ENCODE measurements at regions not wholly inside any gene's neighbourhood (a gene's known extent, or its start where the extent isn't known, plus 50 kb on each side); places are given as distances from the start of the nearest gene placed in this dataset.

- H3K4me1 Mint-ChIP-seq = peaks cover 4% of the 10 kb centered on the region
- no peaks in the 10 kb centered on the region for H3K27me3 Mint-ChIP-seq
- DNase-seq (ENCODE audit: low spot score in 2 of 2) = no peak
- peaks cover 9% of the 10 kb centered on the region for H3K9me3 Mint-ChIP-seq
- no peaks in the 10 kb centered on the region for H3K36me3 Mint-ChIP-seq (ENCODE audit: insufficient read depth)
- no peak overlapping the region for H3K27ac Mint-ChIP-seq (ENCODE audit: low read depth)
- no peak for ATAC-seq (replicated peaks; ENCODE audit: extremely low read depth, poor library complexity, severe bottlenecking)
- no peak overlapping the region for H3K4me3 Mint-ChIP-seq
Measured at GRCh38 chr10:124336186-124336585, 82.5 kb downstream of the OAT start.

- H3K27me3 Mint-ChIP-seq = peaks cover 14% of the 10 kb centered on the region
- no peaks in the 10 kb centered on the region for H3K4me1 Mint-ChIP-seq
- ATAC-seq (replicated peaks; ENCODE audit: extremely low read depth, poor library complexity, severe bottlenecking) (no peak), DNase-seq (ENCODE audit: low spot score in 2 of 2) (no peak)
- H3K9me3 Mint-ChIP-seq = peaks cover 9% of the 10 kb centered on the region
- H3K36me3 Mint-ChIP-seq (ENCODE audit: insufficient read depth) = no peaks in the 10 kb centered on the region
- no peak overlapping the region for H3K4me3 Mint-ChIP-seq
- no peak overlapping the region for H3K27ac Mint-ChIP-seq (ENCODE audit: low read depth)
Measured at GRCh38 chr10:124333931-124334330, 84.8 kb downstream of the OAT start.

- H3K4me1 Mint-ChIP-seq = no peaks in the 10 kb centered on the region
- DNase-seq (ENCODE audit: low spot score in 2 of 2) = no peak
Measured at GRCh38 chr10:124332426-124332825, 86.3 kb downstream of the OAT start.

GRCh38 chr10:124329941-124330340, 88.8 kb downstream of the OAT start:
- peaks cover 27% of the 10 kb centered on the region for H3K27me3 Mint-ChIP-seq
- H3K27ac Mint-ChIP-seq (ENCODE audit: low read depth) = no peak overlapping the region
- H3K4me1 Mint-ChIP-seq = no peaks in the 10 kb centered on the region
- H3K36me3 Mint-ChIP-seq (ENCODE audit: insufficient read depth) = no peaks in the 10 kb centered on the region
- peaks cover 9% of the 10 kb centered on the region for H3K9me3 Mint-ChIP-seq
- no peak overlapping the region for H3K4me3 Mint-ChIP-seq
- ATAC-seq (replicated peaks; ENCODE audit: extremely low read depth, poor library complexity, severe bottlenecking) (no peak), DNase-seq (ENCODE audit: low spot score in 2 of 2) (no peak)

More at GRCh38 chr10:124332426-124332825, 86.3 kb downstream of the OAT start:
- no peak overlapping the region for H3K4me3 Mint-ChIP-seq
- no peak for ATAC-seq (replicated peaks; ENCODE audit: extremely low read depth, poor library complexity, severe bottlenecking)
- H3K36me3 Mint-ChIP-seq (ENCODE audit: insufficient read depth) = no peaks in the 10 kb centered on the region
- H3K9me3 Mint-ChIP-seq = peaks cover 9% of the 10 kb centered on the region
- H3K27ac Mint-ChIP-seq (ENCODE audit: low read depth) = no peak overlapping the region
- peaks cover 15% of the 10 kb centered on the region for H3K27me3 Mint-ChIP-seq

GRCh38 chr10:124329362-124329761, 89.4 kb downstream of the OAT start:
- Mint-ChIP-seq H3K27ac (ENCODE audit: low read depth) (no peak overlapping the region), H3K27me3 (peaks cover 30% of the 10 kb centered on the region), H3K4me1 (no peaks in the 10 kb centered on the region), H3K4me3 (no peak overlapping the region), H3K36me3 (ENCODE audit: insufficient read depth) (no peaks in the 10 kb centered on the region), H3K9me3 (peaks cover 9% of the 10 kb centered on the region)
- DNase-seq (ENCODE audit: low spot score in 2 of 2) = no peak
- ATAC-seq (replicated peaks; ENCODE audit: extremely low read depth, poor library complexity, severe bottlenecking) = no peak

- no peaks in the 10 kb centered on the region for H3K4me1 Mint-ChIP-seq
- ATAC-seq (replicated peaks; ENCODE audit: extremely low read depth, poor library complexity, severe bottlenecking) = no peak
- H3K9me3 Mint-ChIP-seq = peaks cover 9% of the 10 kb centered on the region
- no peak overlapping the region for H3K27ac Mint-ChIP-seq (ENCODE audit: low read depth)
- H3K36me3 Mint-ChIP-seq (ENCODE audit: insufficient read depth) = no peaks in the 10 kb centered on the region
- H3K27me3 Mint-ChIP-seq = peaks cover 37% of the 10 kb centered on the region
- DNase-seq (ENCODE audit: low spot score in 2 of 2) = no peak
- no peak overlapping the region for H3K4me3 Mint-ChIP-seq
Measured at GRCh38 chr10:124328477-124329220, 90.1 kb downstream of the OAT start.

GRCh38 chr10:124325998-124326636, 92.6 kb downstream of the OAT start:
- Mint-ChIP-seq H3K9me3 (no peaks in the 10 kb centered on the region), H3K36me3 (ENCODE audit: insufficient read depth) (no peaks in the 10 kb centered on the region)
- no peak for ATAC-seq (replicated peaks; ENCODE audit: extremely low read depth, poor library complexity, severe bottlenecking)

GRCh38 chr10:124325633-124325914, 93.1 kb downstream of the OAT start:
- no peak for ATAC-seq (replicated peaks; ENCODE audit: extremely low read depth, poor library complexity, severe bottlenecking)
- H3K27ac Mint-ChIP-seq (ENCODE audit: low read depth) = no peak overlapping the region
- no peak overlapping the region for H3K4me3 Mint-ChIP-seq

More at GRCh38 chr10:124325998-124326636, 92.6 kb downstream of the OAT start:
- Mint-ChIP-seq H3K27me3 (peaks cover 53% of the 10 kb centered on the region), H3K4me3 (no peak overlapping the region), H3K4me1 (no peaks in the 10 kb centered on the region), H3K27ac (ENCODE audit: low read depth) (no peak overlapping the region)
- no peak for DNase-seq (ENCODE audit: low spot score in 2 of 2)

GRCh38 chr10:124324856-124325632, 93.7 kb downstream of the OAT start:
- H3K27me3 Mint-ChIP-seq = peaks cover 44% of the 10 kb centered on the region
- no peaks in the 10 kb centered on the region for H3K4me1 Mint-ChIP-seq
- ATAC-seq (replicated peaks; ENCODE audit: extremely low read depth, poor library complexity, severe bottlenecking) (no peak), DNase-seq (ENCODE audit: low spot score in 2 of 2) (no peak)
- H3K36me3 Mint-ChIP-seq (ENCODE audit: insufficient read depth) = no peaks in the 10 kb centered on the region
- H3K4me3 Mint-ChIP-seq = no peak overlapping the region
- H3K9me3 Mint-ChIP-seq = no peaks in the 10 kb centered on the region
- H3K27ac Mint-ChIP-seq (ENCODE audit: low read depth) = no peak overlapping the region

More at GRCh38 chr10:124325633-124325914, 93.1 kb downstream of the OAT start:
- H3K36me3 Mint-ChIP-seq (ENCODE audit: insufficient read depth) = no peaks in the 10 kb centered on the region
- peaks cover 49% of the 10 kb centered on the region for H3K27me3 Mint-ChIP-seq
- no peaks in the 10 kb centered on the region for H3K9me3 Mint-ChIP-seq
- H3K4me1 Mint-ChIP-seq = no peaks in the 10 kb centered on the region
- no peak for DNase-seq (ENCODE audit: low spot score in 2 of 2)

GRCh38 chr10:124324451-124324850, 94.3 kb downstream of the OAT start:
- ATAC-seq (replicated peaks; ENCODE audit: extremely low read depth, poor library complexity, severe bottlenecking) = no peak
- no peak for DNase-seq (ENCODE audit: low spot score in 2 of 2)
- Mint-ChIP-seq H3K4me3 (no peak overlapping the region), H3K36me3 (ENCODE audit: insufficient read depth) (no peaks in the 10 kb centered on the region), H3K27ac (ENCODE audit: low read depth) (no peak overlapping the region), H3K9me3 (no peaks in the 10 kb centered on the region), H3K27me3 (peaks cover 39% of the 10 kb centered on the region), H3K4me1 (no peaks in the 10 kb centered on the region)

- Mint-ChIP-seq H3K4me1 (no peaks in the 10 kb centered on the region), H3K36me3 (ENCODE audit: insufficient read depth) (no peaks in the 10 kb centered on the region), H3K27me3 (peaks cover 39% of the 10 kb centered on the region), H3K27ac (ENCODE audit: low read depth) (no peak overlapping the region), H3K4me3 (no peak overlapping the region), H3K9me3 (no peaks in the 10 kb centered on the region)
- ATAC-seq (replicated peaks; ENCODE audit: extremely low read depth, poor library complexity, severe bottlenecking) (no peak), DNase-seq (ENCODE audit: low spot score in 2 of 2) (no peak)
Measured at GRCh38 chr10:124323806-124324205, 94.9 kb downstream of the OAT start.

- no peaks in the 10 kb centered on the region for H3K4me1 Mint-ChIP-seq
- no peaks in the 10 kb centered on the region for H3K9me3 Mint-ChIP-seq
- ATAC-seq (replicated peaks; ENCODE audit: extremely low read depth, poor library complexity, severe bottlenecking) (no peak), DNase-seq (ENCODE audit: low spot score in 2 of 2) (no peak)
- no peak overlapping the region for H3K27ac Mint-ChIP-seq (ENCODE audit: low read depth)
- no peak overlapping the region for H3K4me3 Mint-ChIP-seq
- H3K36me3 Mint-ChIP-seq (ENCODE audit: insufficient read depth) = no peaks in the 10 kb centered on the region
- H3K27me3 Mint-ChIP-seq = peaks cover 39% of the 10 kb centered on the region
Measured at GRCh38 chr10:124323111-124323725, 95.5 kb downstream of the OAT start.
